H1 (cell line): ENCODE measurements at regions not wholly inside any gene's neighbourhood (a gene's known extent, or its start where the extent isn't known, plus 50 kb on each side); places are given as distances from the start of the nearest gene placed in this dataset.

ENCODE experiments used
- CTCF ChIA-PET: fragments of 300-600 bp; sonication (Branson Sonifier 250); formaldehyde crosslinking; loops from one replicate; lab custom pipeline; 2021; ENCODE audit not compliant: partially characterized antibody; lab: Charles Lee
- POLR2A ChIA-PET: fragments of 300-600 bp; sonication (Branson Sonifier 250); formaldehyde crosslinking; loops from one replicate; lab custom pipeline; 2021; ENCODE audit warnings: inconsistent platforms; ENCODE audit not compliant: partially characterized antibody; lab: Charles Lee
- DNase-seq, 2 experiments: peaks; one replicate each; pipeline versions ENCODE4 v3.0.0 to v3.0.0-alpha.2; 2010 to 2022; ENCODE audit warnings: low spot score in 2 of 2, low read depth in 1 of 2, mixed read lengths in 1 of 2
- FAIRE-seq: peaks from 2 replicates; lab custom pipeline; 2011; peaks lifted over from hg19 to GRCh38; lab: Jason Lieb, UNC
- H2AFZ ChIP-seq: 2 replicates; pipeline ENCODE4 v1.8.1; 2012; ENCODE audit warnings: low read length, inconsistent platforms
- H2AK5ac ChIP-seq: 2 replicates; pipeline ENCODE4 v1.6.1; 2013; ENCODE audit warnings: low read depth, low read length
- H2BK120ac ChIP-seq: replicated peaks from 2 replicates; pipeline ENCODE3; 2013; ENCODE audit warnings: low read depth, low read length, inconsistent platforms
- H2BK12ac ChIP-seq: 2 replicates; pipeline ENCODE4 v1.6.1; 2013; ENCODE audit warnings: low read depth, low read length
- H2BK15ac ChIP-seq: 2 replicates; pipeline ENCODE4 v1.6.1; 2013; ENCODE audit warnings: low read length
- H2BK20ac ChIP-seq: 2 replicates; pipeline ENCODE4 v1.6.1; 2013; ENCODE audit warnings: low read length
- H2BK5ac ChIP-seq: 2 replicates; pipeline ENCODE4 v1.6.1; 2013; ENCODE audit warnings: low read depth, low read length
- H3K14ac ChIP-seq: 2 replicates; pipeline ENCODE4 v1.6.1; 2013; ENCODE audit warnings: inconsistent platforms; ENCODE audit not compliant: insufficient read length
- H3K18ac ChIP-seq: 2 replicates; pipeline ENCODE4 v1.6.1; 2013; ENCODE audit warnings: low read length; ENCODE audit errors: extremely low read depth
- H3K23ac ChIP-seq: 2 replicates; pipeline ENCODE4 v1.6.1; 2013; ENCODE audit warnings: inconsistent platforms; ENCODE audit not compliant: insufficient read length
- H3K23me2 ChIP-seq: 2 replicates; pipeline ENCODE4 v1.6.1; 2013; ENCODE audit warnings: low read depth, low read length
- H3K27ac ChIP-seq: 2 replicates; pipeline ENCODE4 v1.6.1; 2011; ENCODE audit warnings: low read depth, low read length, inconsistent platforms
- H3K27me3 ChIP-seq, 4 experiments: replicated peaks in 1 of 4; 1 replicate in 1 of 4; 2 replicates in 3 of 4; pipeline versions ENCODE4 v1.6.1 to v1.8.1; 2011 to 2013; ENCODE audit warnings: low read length in 3 of 4, mild to moderate bottlenecking in 3 of 4, inconsistent platforms in 2 of 4, mixed read lengths in 2 of 4, moderate library complexity in 1 of 4; ENCODE audit not compliant: control insufficient read depth in 3 of 4, insufficient read depth in 3 of 4; ENCODE audit errors: extremely low read depth in 1 of 4
- H3K36me3 ChIP-seq, 4 experiments: 2 replicates each; pipeline versions ENCODE4 v1.6.1 to v1.8.1; 2011 to 2013; ENCODE audit warnings: mild to moderate bottlenecking in 4 of 4, low read length in 3 of 4, moderate library complexity in 2 of 4, control low read depth in 1 of 4, inconsistent platforms in 1 of 4; ENCODE audit not compliant: insufficient read depth in 4 of 4, control insufficient read depth in 2 of 4
- H3K4ac ChIP-seq: replicated peaks from 2 replicates; pipeline ENCODE3; 2013; ENCODE audit warnings: low read length, low read depth, mixed read lengths, inconsistent platforms; ENCODE audit not compliant: insufficient read length
- H3K4me1 ChIP-seq, 4 experiments: replicated peaks in 1 of 4; 1 replicate in 1 of 4; 2 replicates in 3 of 4; pipeline versions ENCODE4 v1.6.1 to v1.8.1; 2011 to 2013; ENCODE audit warnings: low read length in 3 of 4, inconsistent platforms in 2 of 4, mixed read lengths in 1 of 4; ENCODE audit not compliant: insufficient read depth in 4 of 4, control insufficient read depth in 3 of 4
- H3K4me2 ChIP-seq, 2 experiments: 2 replicates each; pipeline versions ENCODE4 v1.6.1 to v1.8.1; 2011 to 2013; ENCODE audit warnings: low read depth in 2 of 2, low read length in 2 of 2, control low read depth in 1 of 2, inconsistent platforms in 1 of 2, mild to moderate bottlenecking in 1 of 2; ENCODE audit not compliant: insufficient read depth in 1 of 2
- H3K4me3 ChIP-seq, 4 experiments: fragments of 200-600, 300-600 bp in 1 of 4; sonication (generic), shearing (Covaris generic), sonication (Bioruptor Twin) in 1 of 4; 2 replicates each; pipeline versions ENCODE4 v1.5.1 to v1.8.1; 2011 to 2016; ENCODE audit warnings: low read length in 4 of 4, low read depth in 3 of 4, control low read depth in 2 of 4, inconsistent platforms in 2 of 4, mild to moderate bottlenecking in 2 of 4, mixed read lengths in 1 of 4, moderate library complexity in 1 of 4; ENCODE audit not compliant: insufficient read depth in 2 of 4; ENCODE audit errors: extremely low read depth in 1 of 4
- H3K56ac ChIP-seq: replicated peaks from 2 replicates; pipeline ENCODE3; 2013; ENCODE audit warnings: low read depth, mild to moderate bottlenecking, mixed read lengths, low read length, inconsistent platforms; ENCODE audit not compliant: insufficient read length
- H3K79me1 ChIP-seq: 2 replicates; pipeline ENCODE4 v1.6.1; 2013; ENCODE audit warnings: low read depth, low read length, control low read depth
- H3K79me2 ChIP-seq, 2 experiments: 2 replicates each; pipeline versions ENCODE4 v1.6.1 to v1.8.1; 2012 to 2013; ENCODE audit warnings: low read length in 2 of 2, mild to moderate bottlenecking in 2 of 2, inconsistent platforms in 1 of 2; ENCODE audit not compliant: insufficient read depth in 2 of 2, control insufficient read depth in 1 of 2
- H3K9ac ChIP-seq, 4 experiments: replicated peaks in 1 of 4; 1 replicate in 1 of 4; 2 replicates in 3 of 4; pipeline versions ENCODE4 v1.6.1 to v1.8.1; 2011 to 2013; ENCODE audit warnings: low read depth in 3 of 4, low read length in 3 of 4, control low read depth in 2 of 4, mild to moderate bottlenecking in 2 of 4, moderate library complexity in 2 of 4, inconsistent platforms in 1 of 4; ENCODE audit errors: extremely low read depth in 1 of 4
- H3K9me3 ChIP-seq, 2 experiments: 2 replicates each; pipeline versions ENCODE4 v1.6.1 to v1.8.1; 2012 to 2013; ENCODE audit warnings: mild to moderate bottlenecking in 2 of 2, moderate library complexity in 2 of 2, control low read depth in 1 of 2, inconsistent platforms in 1 of 2, low read depth in 1 of 2, low read length in 1 of 2, mixed read lengths in 1 of 2; ENCODE audit not compliant: insufficient read depth in 2 of 2
- H4K20me1 ChIP-seq, 2 experiments: replicated peaks in 1 of 2; 2 replicates each; pipeline versions ENCODE3 to v1.8.1; 2011 to 2013; ENCODE audit warnings: inconsistent platforms in 2 of 2, low read length in 2 of 2, mild to moderate bottlenecking in 1 of 2; ENCODE audit not compliant: insufficient read depth in 2 of 2, control insufficient read depth in 1 of 2
- H4K5ac ChIP-seq: 2 replicates; pipeline ENCODE4 v1.6.1; 2013; ENCODE audit warnings: low read length, low read depth, mixed read lengths, inconsistent platforms; ENCODE audit not compliant: insufficient read length
- H4K8ac ChIP-seq: 2 replicates; pipeline ENCODE4 v1.8.0; 2013; ENCODE audit warnings: mild to moderate bottlenecking, moderate library complexity, low read length, inconsistent platforms; ENCODE audit not compliant: insufficient read depth; ENCODE audit errors: extremely low read depth
- H4K91ac ChIP-seq: replicated peaks from 2 replicates; pipeline ENCODE3; 2013; ENCODE audit warnings: low read length, mixed read lengths, inconsistent platforms; ENCODE audit not compliant: insufficient read length
- ATF3 ChIP-seq: IDR thresholded peaks from 2 replicates; pipeline ENCODE4 v1.6.1; 2011; ENCODE audit warnings: low read depth, mild to moderate bottlenecking, low read length; ENCODE audit not compliant: insufficient read depth
- CBX5 ChIP-seq: fragments of 300-800, 300-1000 bp; sonication (generic); IDR thresholded peaks from 2 replicates; pipeline ENCODE4 v1.7.1; 2016; ENCODE audit warnings: antibody characterized with exemption, low read length, low read depth
- EZH2 ChIP-seq: fragments of 200-600 bp; sonication (generic); IDR thresholded peaks from 2 replicates; pipeline ENCODE4 v1.7.1; 2012; ENCODE audit warnings: low read depth, mild to moderate bottlenecking, moderate library complexity, low read length, inconsistent platforms; ENCODE audit not compliant: severe bottlenecking
- GTF2F1 ChIP-seq: IDR thresholded peaks from 2 replicates; pipeline ENCODE4 v1.6.1; 2012; ENCODE audit warnings: low read depth, low read length, improper control_type of control experiment, borderline replicate concordance
- HDAC2 ChIP-seq, 2 experiments: fragments of 300-600 bp in 1 of 2; sonication (generic) in 1 of 2; IDR thresholded peaks; 2 replicates each; pipeline ENCODE4 v1.6.1; 2011 to 2012; ENCODE audit warnings: low read depth in 2 of 2, low read length in 2 of 2, mild to moderate bottlenecking in 2 of 2, moderate library complexity in 2 of 2, borderline replicate concordance in 1 of 2, inconsistent platforms in 1 of 2
- KDM4A ChIP-seq: IDR thresholded peaks from one replicate; pipeline ENCODE4 v1.7.1; 2012; ENCODE audit warnings: low read depth, mild to moderate bottlenecking, moderate library complexity, low read length, inconsistent platforms; ENCODE audit not compliant: severe bottlenecking
- POLR2A ChIP-seq, 2 experiments: IDR thresholded peaks; 1 replicate in 1 of 2; 2 replicates in 1 of 2; pipeline ENCODE4 v1.6.1; 2011; ENCODE audit warnings: low read depth in 2 of 2, low read length in 2 of 2, mild to moderate bottlenecking in 2 of 2; ENCODE audit errors: control extremely low read depth in 1 of 2
- RAD21 ChIP-seq, 2 experiments: IDR thresholded peaks in 1 of 2; conservative IDR thresholded peaks in 1 of 2; 2 replicates each; pipeline ENCODE4 v1.6.1; 2011; ENCODE audit warnings: low read depth in 2 of 2, low read length in 2 of 2, improper control_type of control experiment in 1 of 2, inconsistent platforms in 1 of 2, mild to moderate bottlenecking in 1 of 2, moderate library complexity in 1 of 2
- RBBP5 ChIP-seq: IDR thresholded peaks from 2 replicates; pipeline ENCODE4 v1.7.1; 2012; ENCODE audit warnings: low read depth, mild to moderate bottlenecking, inconsistent platforms, low read length, moderate library complexity, borderline replicate concordance
- SP4 ChIP-seq: IDR thresholded peaks from 2 replicates; pipeline ENCODE4 v1.6.1; 2012; ENCODE audit warnings: low read length, inconsistent platforms
- YY1 ChIP-seq: IDR thresholded peaks from 2 replicates; pipeline ENCODE4 v1.6.1; 2011; ENCODE audit warnings: low read depth, mild to moderate bottlenecking, low read length
- WGBS, 2 experiments: shearing (Covaris generic) in 1 of 2; methylation state at CpG; one replicate each; pipeline versions ENCODE4 v1.1.6 to v1.1.7; 2013 to 2015; ENCODE audit warnings: low lambda C conversion rate in 2 of 2, mixed read lengths in 2 of 2, inconsistent platforms in 1 of 2, low coverage in 1 of 2, missing lambda C conversion rate in 1 of 2; ENCODE audit not compliant: insufficient replicate concordance in 2 of 2, insufficient coverage in 1 of 2, insufficient read length in 1 of 2; ENCODE audit errors: extremely low coverage in 1 of 2, missing lambda C conversion rate in 1 of 2; 5-methylcytosine and 5-hydroxymethylcytosine counted together

DNA sequence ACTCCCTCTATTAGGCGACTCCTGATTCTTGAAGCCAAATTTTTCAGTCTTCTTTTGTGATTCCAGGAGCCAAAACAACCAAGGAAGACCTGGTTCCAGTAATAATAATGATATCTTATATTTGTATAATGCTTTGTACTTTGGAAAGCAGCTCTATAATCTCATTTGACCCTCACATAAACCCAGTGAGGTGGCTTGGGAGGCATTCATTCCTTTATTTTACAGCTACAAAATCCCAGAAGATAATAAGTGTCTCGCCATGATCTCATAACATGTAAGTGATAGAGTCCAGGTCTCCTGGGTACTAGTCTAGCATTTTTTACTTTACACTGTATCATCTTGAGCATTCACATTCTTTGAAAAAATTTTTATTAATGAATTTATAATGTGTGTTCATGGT is 143.1 kb downstream of the ACTBL2 start:
- WGBS, 2 experiments = 83% methylated on average over 2 of the region's 2 CpGs; no CpG with 5 or more reads in 1 of the 2 experiments
- Histone ChIP-seq H3K4me1 (no peaks in the 10 kb centered on the region), H3K9ac (no peak overlapping the region), H2AK5ac (no peak overlapping the region), H3K79me2 (no peaks in the 10 kb centered on the region), H2BK20ac (no peak overlapping the region), H2AFZ (no peak overlapping the region), H3K4me2 (no peak overlapping the region), H3K27ac (no peak overlapping the region), H3K4me3 (no peak overlapping the region), H3K23ac (no peak overlapping the region), H2BK15ac (no peak overlapping the region), H3K14ac (no peak overlapping the region), H4K8ac (no peak overlapping the region), H3K4ac (no peak overlapping the region), H3K27me3 (peaks cover 0 to 1% (median 0%) of the 10 kb centered on the region in 4 experiments; a peak in 1 of 7 replicates), H2BK12ac (no peak overlapping the region), H3K79me1 (no peaks in the 10 kb centered on the region), H3K23me2 (no peaks in the 10 kb centered on the region), H4K5ac (no peak overlapping the region), H3K9me3 (no peaks in the 10 kb centered on the region), H3K36me3 (no peaks in the 10 kb centered on the region), H4K20me1 (no peaks in the 10 kb centered on the region), H3K56ac (no peak overlapping the region), H4K91ac (no peak overlapping the region), H2BK120ac (no peak overlapping the region), H3K18ac (no peak overlapping the region), H2BK5ac (no peak overlapping the region)
- TF ChIP-seq CBX5 = no peak
- TF ChIP-seq KDM4A = no peak
- TF ChIP-seq RAD21 (IDR thresholded peaks at IDR 0.05 in 1 of 2, conservative IDR thresholded peaks at IDR 0.05 in 1 of 2; ENCODE audit: low read depth in 2 of 2, low read length in 2 of 2) = no peak
- TF ChIP-seq ATF3 = no peak
- TF ChIP-seq HDAC2 (IDR thresholded peaks at IDR 0.05; ENCODE audit: borderline replicate concordance in 1 of 2, low read depth in 2 of 2, low read length in 2 of 2) = no peak
- TF ChIP-seq RBBP5 = no peak
- TF ChIP-seq POLR2A (IDR thresholded peaks at IDR 0.05; ENCODE audit: control extremely low read depth in 1 of 2, low read depth in 2 of 2, low read length in 2 of 2) = no peak
- no peak for TF ChIP-seq GTF2F1
- TF ChIP-seq SP4 = no peak
- no peak for TF ChIP-seq YY1
- TF ChIP-seq EZH2 = no peak
- no peak for FAIRE-seq
- POLR2A ChIA-PET = no interaction called here
- no peak for DNase-seq
- CTCF ChIA-PET = interaction anchor here (0.7 to 5.2 kb wide), 8 partner anchors 9 to 386 kb away, joined by 3 to 69 read pairs (median 5); partner anchors contain the start of gene ACTBL2
